A673 (cell line): ENCODE measurements at regions not wholly inside any gene's neighbourhood (a gene's known extent, or its start where the extent isn't known, plus 50 kb on each side); places are given as distances from the start of the nearest gene placed in this dataset.
A peak's percentile ranks its signal among the peaks of the same experiment; 100 is the strongest.

ENCODE experiments used
- BruUV-seq: library from RNA; stranded (reverse); fragments of 400-500 nt; replicated peaks from 2 replicates; lab custom pipeline; 2021; lab: Mats Ljungman, UMichigan
- CTCF ChIA-PET: fragments of 300-600 bp; sonication (Branson Sonifier 250); formaldehyde crosslinking; loops from one replicate; lab custom pipeline; 2022; ENCODE audit warnings: antibody characterized with exemption; lab: Charles Lee
- POLR2A ChIA-PET: fragments of 300-600 bp; sonication (Branson Sonifier 250); formaldehyde crosslinking; loops from one replicate; lab custom pipeline; 2022; ENCODE audit warnings: antibody characterized with exemption; ENCODE audit not compliant: low non-redundant PET; lab: Charles Lee
- DNase-seq: peaks from one replicate; pipeline ENCODE4 v3.0.0-alpha.2; 2015; ENCODE audit warnings: low spot score
- H3K27ac ChIP-seq: fragments of 200-600 bp; sonication (generic); 2 replicates; pipeline ENCODE4 v1.5.1; 2016; ENCODE audit warnings: mixed run types, low read depth, mild to moderate bottlenecking, mixed read lengths, antibody characterized with exemption, low read length; ENCODE audit not compliant: poor library complexity, severe bottlenecking
- H3K27me3 ChIP-seq: fragments of 200-600 bp; sonication (generic); replicated peaks from 2 replicates; pipeline ENCODE4 v1.6.1; 2017; ENCODE audit warnings: mixed run types, low read depth, mild to moderate bottlenecking, mixed read lengths, antibody characterized with exemption, low read length; ENCODE audit not compliant: insufficient read depth, poor library complexity
- H3K36me3 ChIP-seq: fragments of 200-600 bp; sonication (generic); 2 replicates; pipeline ENCODE4 v1.6.1; 2016; ENCODE audit warnings: mixed run types, mild to moderate bottlenecking, mixed read lengths, antibody characterized with exemption, low read length; ENCODE audit not compliant: insufficient read depth, poor library complexity, severe bottlenecking
- H3K4me1 ChIP-seq: fragments of 200-600 bp; sonication (generic); 2 replicates; pipeline ENCODE4 v1.6.1; 2017; ENCODE audit warnings: mixed run types, mild to moderate bottlenecking, mixed read lengths, antibody characterized with exemption, low read length; ENCODE audit not compliant: insufficient read depth, poor library complexity, severe bottlenecking
- H3K4me3 ChIP-seq: fragments of 200-600 bp; sonication (generic); 2 replicates; pipeline ENCODE4 v1.5.1; 2016; ENCODE audit warnings: low read depth, mixed run types, mild to moderate bottlenecking, mixed read lengths, low read length; ENCODE audit not compliant: poor library complexity, severe bottlenecking
- H3K9me3 ChIP-seq: fragments of 200-600 bp; sonication (generic); 2 replicates; pipeline ENCODE4 v1.6.1; 2016; ENCODE audit warnings: mixed run types, low read depth, mild to moderate bottlenecking, mixed read lengths, antibody characterized with exemption, low read length; ENCODE audit not compliant: poor library complexity, severe bottlenecking
- EZH2 ChIP-seq: fragments of 200-600 bp; sonication (generic); IDR thresholded peaks from 2 replicates; pipeline ENCODE4 v1.6.1; 2017; ENCODE audit warnings: borderline replicate concordance, low read depth, mild to moderate bottlenecking, mixed read lengths, antibody characterized with exemption, low read length; ENCODE audit not compliant: poor library complexity, severe bottlenecking
- intact Hi-C: fragments of 100-400 bp; cut with micrococcal nuclease; formaldehyde crosslinking; loops from one replicate; pipeline ENCODE4 v1.10.0; 2022; ENCODE audit not compliant: unreplicated experiment
- TF ChIP-seq, protein P1 (sequence below): fragments of 300-800, 200-600 bp; sonication (generic); conservative IDR thresholded peaks from 2 replicates; pipeline ENCODE4 v1.5.1; 2017; ENCODE audit warnings: low read depth, mild to moderate bottlenecking, antibody characterized with exemption, low read length, moderate library complexity, mixed read lengths

GRCh38 chr18:54086046-54086802 lies 138.2 kb downstream of the MBD2 start:
- no peaks in the 10 kb centered on the region for H3K36me3 ChIP-seq
- ChIA-PET POLR2A (no interaction called here), CTCF (no interaction called here)
- H3K4me1 ChIP-seq: peaks cover 16% of the 10 kb centered on the region
- intact Hi-C loops: no loop called here
- peak overlapping the region; percentile 18 for H3K27ac ChIP-seq
- no peaks in the 10 kb centered on the region for H3K27me3 ChIP-seq
- peaks cover 9% of the 10 kb centered on the region for H3K9me3 ChIP-seq
- TF ChIP-seq EZH2: no peak
- TF ChIP-seq, protein P1, sequence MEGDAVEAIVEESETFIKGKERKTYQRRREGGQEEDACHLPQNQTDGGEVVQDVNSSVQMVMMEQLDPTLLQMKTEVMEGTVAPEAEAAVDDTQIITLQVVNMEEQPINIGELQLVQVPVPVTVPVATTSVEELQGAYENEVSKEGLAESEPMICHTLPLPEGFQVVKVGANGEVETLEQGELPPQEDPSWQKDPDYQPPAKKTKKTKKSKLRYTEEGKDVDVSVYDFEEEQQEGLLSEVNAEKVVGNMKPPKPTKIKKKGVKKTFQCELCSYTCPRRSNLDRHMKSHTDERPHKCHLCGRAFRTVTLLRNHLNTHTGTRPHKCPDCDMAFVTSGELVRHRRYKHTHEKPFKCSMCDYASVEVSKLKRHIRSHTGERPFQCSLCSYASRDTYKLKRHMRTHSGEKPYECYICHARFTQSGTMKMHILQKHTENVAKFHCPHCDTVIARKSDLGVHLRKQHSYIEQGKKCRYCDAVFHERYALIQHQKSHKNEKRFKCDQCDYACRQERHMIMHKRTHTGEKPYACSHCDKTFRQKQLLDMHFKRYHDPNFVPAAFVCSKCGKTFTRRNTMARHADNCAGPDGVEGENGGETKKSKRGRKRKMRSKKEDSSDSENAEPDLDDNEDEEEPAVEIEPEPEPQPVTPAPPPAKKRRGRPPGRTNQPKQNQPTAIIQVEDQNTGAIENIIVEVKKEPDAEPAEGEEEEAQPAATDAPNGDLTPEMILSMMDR: no peak
- no peak overlapping the region for H3K4me3 ChIP-seq
- BruUV-seq: no TSS peak
- peak; percentile 57 for DNase-seq

GRCh38 chr18:54080858-54081257 lies 143.6 kb downstream of the MBD2 start:
- Histone ChIP-seq H3K27ac (no peak overlapping the region), H3K9me3 (peaks cover 9% of the 10 kb centered on the region), H3K4me3 (no peak overlapping the region), H3K4me1 (no peaks in the 10 kb centered on the region), H3K36me3 (no peaks in the 10 kb centered on the region), H3K27me3 (no peaks in the 10 kb centered on the region)
- no TSS peak for BruUV-seq
- ChIA-PET POLR2A (no interaction called here), CTCF (no interaction called here)
- intact Hi-C loops: no loop called here
- DNase-seq: no peak
- TF ChIP-seq EZH2: no peak
- TF ChIP-seq, protein P1: no peak

GRCh38 chr18:54076166-54076565 lies 148.3 kb downstream of the MBD2 start:
- ChIA-PET CTCF (no interaction called here), POLR2A (interaction anchor here (0.6 kb wide), 1 partner anchor 9 kb away, joined by 4 read pairs; no protein-coding TSS in a partner anchor)
- Histone ChIP-seq H3K36me3 (no peaks in the 10 kb centered on the region), H3K27ac (no peak overlapping the region), H3K9me3 (no peaks in the 10 kb centered on the region), H3K4me1 (no peaks in the 10 kb centered on the region), H3K4me3 (no peak overlapping the region), H3K27me3 (no peaks in the 10 kb centered on the region)
- TF ChIP-seq EZH2: no peak
- TF ChIP-seq, protein P1: no peak
- intact Hi-C loops: no loop called here
- BruUV-seq: no TSS peak
- no peak for DNase-seq
